NCI-H187 treated with DMSO at 0.1 percent for 48 hours (cell line): ENCODE measurements at regions not wholly inside any gene's neighbourhood (a gene's known extent, or its start where the extent isn't known, plus 50 kb on each side); places are given as distances from the start of the nearest gene placed in this dataset.

ENCODE experiments used
- DNase-seq: peaks from one replicate; lab custom pipeline; 2025; lab: John Stamatoyannopoulos, UW

GRCh38 chr5:125775896-125776295 is 647.3 kb upstream of the GRAMD2B start:
- DNase-seq, result no peak

- no peak for DNase-seq
Observed at GRCh38 chr5:125776656-125777139, 646.5 kb upstream of the GRAMD2B start.

- DNase-seq, result no peak
Observed at GRCh38 chr5:125778791-125779190, 644.4 kb upstream of the GRAMD2B start.

- DNase-seq, result no peak
Observed at GRCh38 chr5:125785407-125785806, 637.8 kb upstream of the GRAMD2B start.

- no peak for DNase-seq
Observed at GRCh38 chr5:125786021-125786420, 637.2 kb upstream of the GRAMD2B start.

GRCh38 chr5:125793470-125793869 is 629.7 kb upstream of the GRAMD2B start:
- no peak for DNase-seq

GRCh38 chr5:125794922-125795321 is 628.3 kb upstream of the GRAMD2B start:
- DNase-seq, result no peak

GRCh38 chr5:125798307-125798706 is 624.9 kb upstream of the GRAMD2B start:
- no peak for DNase-seq

GRCh38 chr5:125812651-125813050 is 610.6 kb upstream of the GRAMD2B start:
- DNase-seq, result no peak

GRCh38 chr5:125813221-125813974 is 609.8 kb upstream of the GRAMD2B start:
- DNase-seq, result no peak

GRCh38 chr5:125814119-125814518 is 609.1 kb upstream of the GRAMD2B start:
- no peak for DNase-seq

- DNase-seq, result no peak
Observed at GRCh38 chr5:125823572-125823971, 599.6 kb upstream of the GRAMD2B start.

GRCh38 chr5:125826214-125826613 is 597.0 kb upstream of the GRAMD2B start:
- no peak for DNase-seq

- no peak for DNase-seq
Observed at GRCh38 chr5:125829349-125829748, 593.9 kb upstream of the GRAMD2B start.

- DNase-seq, result no peak
Observed at GRCh38 chr5:125833398-125833797, 589.8 kb upstream of the GRAMD2B start.

GRCh38 chr5:125834438-125835115 is 588.6 kb upstream of the GRAMD2B start:
- DNase-seq, result no peak

- no peak for DNase-seq
Observed at GRCh38 chr5:125835293-125836172, 587.7 kb upstream of the GRAMD2B start.

GRCh38 chr5:125836256-125836655 is 587.0 kb upstream of the GRAMD2B start:
- DNase-seq, result no peak

- DNase-seq, result no peak
Observed at GRCh38 chr5:125837866-125838265, 585.3 kb upstream of the GRAMD2B start.

- no peak for DNase-seq
Observed at GRCh38 chr5:125847561-125847960, 575.6 kb upstream of the GRAMD2B start.

- DNase-seq, result no peak
Observed at GRCh38 chr5:125848751-125849150, 574.5 kb upstream of the GRAMD2B start.

GRCh38 chr5:125856949-125857348 is 566.3 kb upstream of the GRAMD2B start:
- no peak for DNase-seq
